ENCODE measurements at regions not wholly inside any gene's neighbourhood (a gene's known extent, or its start where the extent isn't known, plus 50 kb on each side); places are given as distances from the start of the nearest gene placed in this dataset.

GRCh38 chr2:208879666-208880065, 473.1 kb downstream of the PTH2R start:
- Histone ChIP-seq H3K9me3 (no peaks in the 10 kb centered on the region; the same call in 1 of the 2 replicates), H3K27me3 (replicated peaks; ENCODE audit: control insufficient read depth, insufficient read depth, low read length) (no peaks in the 10 kb centered on the region), H3K4me3 (ENCODE audit: low read depth, low read length) (no peak overlapping the region), H3K36me3 (ENCODE audit: control insufficient read depth, insufficient read depth, low read length) (no peaks in the 10 kb centered on the region), H3K4me1 (no peaks in the 10 kb centered on the region)
- intact Hi-C loops (cut with micrococcal nuclease; ENCODE audit: unreplicated experiment), result no loop called here
- no peak overlapping the region for H3K4me3 Mint-ChIP-seq (ENCODE audit: unreplicated experiment)
- no peaks in the 10 kb centered on the region for H3K4me1 Mint-ChIP-seq (ENCODE audit: low read depth, unreplicated experiment)
- H3K9me3 Mint-ChIP-seq (ENCODE audit: unreplicated experiment), result peaks cover 13% of the 10 kb centered on the region
- POLR2A ChIA-PET, result no interaction called here
- CTCF ChIA-PET, result interaction anchor here (0.6 kb wide), 2 partner anchors 625 to 730 kb away, joined by 3 read pairs; partner anchors contain the start of gene IDH1
- no peak overlapping the region for H3K27ac Mint-ChIP-seq (ENCODE audit: unreplicated experiment)
- DNase-seq, result no peak
- H3K36me3 Mint-ChIP-seq (ENCODE audit: insufficient read depth, unreplicated experiment), result no peaks in the 10 kb centered on the region
- no TSS peak for BruUV-seq (replicated peaks)
- H3K27me3 Mint-ChIP-seq (ENCODE audit: insufficient read depth, unreplicated experiment), result no peaks in the 10 kb centered on the region
- no peak for TF ChIP-seq CTCF (IDR thresholded peaks at IDR 0.05; ENCODE audit: insufficient read depth in 1 of 2, low read depth in 1 of 2, low read length in 1 of 2, severe bottlenecking in 1 of 2, unreplicated experiment in 1 of 2)

GRCh38 chr2:208880171-208880570, 473.6 kb downstream of the PTH2R start:
- no TSS peak for BruUV-seq (replicated peaks)
- H3K36me3 Mint-ChIP-seq (ENCODE audit: insufficient read depth, unreplicated experiment), result no peaks in the 10 kb centered on the region
- ChIA-PET POLR2A (no interaction called here), CTCF (no interaction called here)
- no peaks in the 10 kb centered on the region for H3K27me3 ChIP-seq (replicated peaks; ENCODE audit: control insufficient read depth, insufficient read depth, low read length)
- H3K4me3 ChIP-seq (ENCODE audit: low read depth, low read length), result no peak overlapping the region
- H3K27me3 Mint-ChIP-seq (ENCODE audit: insufficient read depth, unreplicated experiment), result no peaks in the 10 kb centered on the region
- no peak for TF ChIP-seq CTCF (IDR thresholded peaks at IDR 0.05; ENCODE audit: insufficient read depth in 1 of 2, low read depth in 1 of 2, low read length in 1 of 2, severe bottlenecking in 1 of 2, unreplicated experiment in 1 of 2)
- intact Hi-C loops (cut with micrococcal nuclease; ENCODE audit: unreplicated experiment), result no loop called here
- no peak overlapping the region for H3K4me3 Mint-ChIP-seq (ENCODE audit: unreplicated experiment)
- DNase-seq, result no peak
- peaks cover 13% of the 10 kb centered on the region for H3K9me3 Mint-ChIP-seq (ENCODE audit: unreplicated experiment)
- H3K4me1 ChIP-seq, result no peaks in the 10 kb centered on the region
- no peaks in the 10 kb centered on the region for H3K4me1 Mint-ChIP-seq (ENCODE audit: low read depth, unreplicated experiment)
- no peaks in the 10 kb centered on the region for H3K36me3 ChIP-seq (ENCODE audit: control insufficient read depth, insufficient read depth, low read length)
- H3K9me3 ChIP-seq, result no peaks in the 10 kb centered on the region; the same call in 1 of the 2 replicates
- H3K27ac Mint-ChIP-seq (ENCODE audit: unreplicated experiment), result no peak overlapping the region

GRCh38 chr2:208890486-208890885, 483.9 kb downstream of the PTH2R start:
- no peaks in the 10 kb centered on the region for H3K9me3 ChIP-seq
- Mint-ChIP-seq H3K4me3 (ENCODE audit: unreplicated experiment) (no peak overlapping the region), H3K27me3 (ENCODE audit: insufficient read depth, unreplicated experiment) (peaks cover 2% of the 10 kb centered on the region), H3K36me3 (ENCODE audit: insufficient read depth, unreplicated experiment) (no peaks in the 10 kb centered on the region), H3K9me3 (ENCODE audit: unreplicated experiment) (no peaks in the 10 kb centered on the region), H3K4me1 (ENCODE audit: low read depth, unreplicated experiment) (no peaks in the 10 kb centered on the region), H3K27ac (ENCODE audit: unreplicated experiment) (no peak overlapping the region)
- ChIA-PET POLR2A (no interaction called here), CTCF (no interaction called here)
- no peak for TF ChIP-seq CTCF (IDR thresholded peaks at IDR 0.05; ENCODE audit: insufficient read depth in 1 of 2, low read depth in 1 of 2, low read length in 1 of 2, severe bottlenecking in 1 of 2, unreplicated experiment in 1 of 2)
- BruUV-seq (replicated peaks), result no TSS peak
- H3K36me3 ChIP-seq (ENCODE audit: control insufficient read depth, insufficient read depth, low read length), result no peaks in the 10 kb centered on the region
- intact Hi-C loops (cut with micrococcal nuclease; ENCODE audit: unreplicated experiment), result no loop called here
- no peaks in the 10 kb centered on the region for H3K27me3 ChIP-seq (replicated peaks; ENCODE audit: control insufficient read depth, insufficient read depth, low read length)
- DNase-seq, result no peak
- H3K4me3 ChIP-seq (ENCODE audit: low read depth, low read length), result no peak overlapping the region
- no peaks in the 10 kb centered on the region for H3K4me1 ChIP-seq
